ENCODE measurements at regions not wholly inside any gene's neighbourhood (a gene's known extent, or its start where the extent isn't known, plus 50 kb on each side); places are given as distances from the start of the nearest gene placed in this dataset.

DNA sequence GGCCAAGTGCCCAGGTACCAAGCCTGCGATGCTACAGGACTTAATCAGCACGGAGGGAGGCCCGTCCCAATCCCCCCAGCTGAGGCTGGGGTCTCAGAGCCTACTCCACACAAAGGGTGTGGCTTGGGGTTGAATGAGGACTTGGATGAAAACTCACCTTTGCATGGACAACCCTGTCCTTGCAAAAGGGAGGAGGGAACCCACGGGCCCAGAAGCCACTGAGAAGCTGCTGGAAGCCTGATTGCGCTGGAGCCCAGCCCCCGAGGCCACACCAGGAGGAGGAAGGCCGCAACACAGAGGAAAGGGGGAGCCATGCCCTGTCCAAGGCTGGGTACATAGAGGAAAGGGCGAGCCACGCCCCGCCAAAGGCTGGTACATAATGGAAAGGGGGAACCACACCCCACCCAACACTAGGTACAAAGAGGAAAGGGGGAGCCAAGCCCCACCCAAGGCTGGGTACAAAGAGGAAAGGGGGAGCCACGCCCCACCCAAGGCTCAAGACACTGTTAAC, 158.8 kb downstream of the DLL1 start:
- Histone ChIP-seq H3K4me3 (ENCODE audit: low read depth, low read length) (no peak overlapping the region), H2BK12ac (ENCODE audit: low read length) (no peak overlapping the region), H2BK5ac (ENCODE audit: low read depth, low read length, poor library complexity) (no peak overlapping the region), H3K14ac (ENCODE audit: low read length) (no peak overlapping the region), H3K36me3 (ENCODE audit: control insufficient read depth in 1 of 2, insufficient read depth in 2 of 2, low read length in 2 of 2) (no peaks in the 10 kb centered on the region), H3K4me2 (ENCODE audit: low read length) (no peak overlapping the region), H3K27me3 (ENCODE audit: insufficient read depth, low read length) (no peaks in the 10 kb centered on the region), H2BK120ac (ENCODE audit: insufficient read depth, low read length, poor library complexity) (no peak overlapping the region), H3K18ac (ENCODE audit: low read length) (no peak overlapping the region), H3K27ac (ENCODE audit: low read depth, low read length) (no peak overlapping the region), H3K23ac (ENCODE audit: low read length) (no peak overlapping the region), H2AK5ac (ENCODE audit: low read length) (no peak overlapping the region), H3K79me2 (ENCODE audit: control insufficient read depth, insufficient read depth, low read length, poor library complexity) (no peaks in the 10 kb centered on the region), H3K4ac (ENCODE audit: low read depth, low read length) (no peak overlapping the region), H4K8ac (ENCODE audit: low read depth, low read length) (no peak overlapping the region), H3K79me1 (ENCODE audit: low read length) (no peaks in the 10 kb centered on the region), H2AFZ (ENCODE audit: insufficient read depth, low read length, poor library complexity) (no peak overlapping the region), H4K91ac (ENCODE audit: low read depth, low read length) (no peak overlapping the region), H3K9ac (ENCODE audit: low read length) (no peak overlapping the region), H4K12ac (ENCODE audit: low read depth, low read length) (no peak overlapping the region), H3K9me3 (ENCODE audit: insufficient read depth, low read depth, low read length) (peaks cover 17% of the 10 kb centered on the region), H3K4me1 (ENCODE audit: control insufficient read depth in 1 of 2, insufficient read depth in 2 of 2, low read length in 2 of 2) (peaks cover 4 to 13% of the 10 kb centered on the region in 2 experiments)
- DNase-seq: no peak
- WGBS (ENCODE audit: extremely low coverage, insufficient coverage, insufficient read length): no CpG with 5 or more reads among the region's 11 CpGs

DNA sequence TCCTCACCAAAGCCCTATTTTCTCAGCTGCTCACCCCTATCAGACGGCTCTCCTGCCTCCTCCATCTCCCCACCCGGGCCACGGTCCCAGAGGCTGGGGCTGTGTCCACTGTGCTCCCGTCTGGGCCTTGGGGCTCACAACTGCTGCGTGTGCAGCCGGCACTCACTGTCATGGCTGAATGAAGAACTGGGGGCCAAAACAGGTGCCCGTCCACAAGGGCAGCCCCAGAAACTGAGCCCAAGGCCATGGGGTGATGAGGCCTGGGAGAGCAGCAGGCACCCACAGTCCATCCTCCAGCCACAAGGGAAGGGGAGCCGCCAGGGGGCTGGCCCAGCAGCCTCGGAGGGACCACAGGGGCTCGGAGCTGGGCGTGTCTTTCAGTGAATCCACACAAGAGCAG, 159.5 kb downstream of the DLL1 start:
- Histone ChIP-seq H3K27me3 (ENCODE audit: insufficient read depth, low read length) (no peaks in the 10 kb centered on the region), H2BK12ac (ENCODE audit: low read length) (no peak overlapping the region), H3K79me1 (ENCODE audit: low read length) (no peaks in the 10 kb centered on the region), H3K14ac (ENCODE audit: low read length) (no peak overlapping the region), H3K79me2 (ENCODE audit: control insufficient read depth, insufficient read depth, low read length, poor library complexity) (no peaks in the 10 kb centered on the region), H3K23ac (ENCODE audit: low read length) (no peak overlapping the region), H3K18ac (ENCODE audit: low read length) (no peak overlapping the region), H2AFZ (ENCODE audit: insufficient read depth, low read length, poor library complexity) (no peak overlapping the region), H4K91ac (ENCODE audit: low read depth, low read length) (no peak overlapping the region), H4K8ac (ENCODE audit: low read depth, low read length) (no peak overlapping the region), H3K4me1 (ENCODE audit: control insufficient read depth in 1 of 2, insufficient read depth in 2 of 2, low read length in 2 of 2) (peaks cover 4 to 12% of the 10 kb centered on the region in 2 experiments), H3K9ac (ENCODE audit: low read length) (no peak overlapping the region), H3K4me3 (ENCODE audit: low read depth, low read length) (no peak overlapping the region), H3K9me3 (ENCODE audit: insufficient read depth, low read depth, low read length) (peaks cover 10% of the 10 kb centered on the region), H2BK120ac (ENCODE audit: insufficient read depth, low read length, poor library complexity) (no peak overlapping the region), H2AK5ac (ENCODE audit: low read length) (no peak overlapping the region), H3K4ac (ENCODE audit: low read depth, low read length) (no peak overlapping the region), H4K12ac (ENCODE audit: low read depth, low read length) (no peak overlapping the region), H2BK5ac (ENCODE audit: low read depth, low read length, poor library complexity) (no peak overlapping the region), H3K36me3 (ENCODE audit: control insufficient read depth in 1 of 2, insufficient read depth in 2 of 2, low read length in 2 of 2) (no peaks in the 10 kb centered on the region), H3K4me2 (ENCODE audit: low read length) (no peak overlapping the region), H3K27ac (ENCODE audit: low read depth, low read length) (no peak overlapping the region)
- no CpG with 5 or more reads among the region's 11 CpGs for WGBS (ENCODE audit: extremely low coverage, insufficient coverage, insufficient read length)
- DNase-seq: no peak

DNA sequence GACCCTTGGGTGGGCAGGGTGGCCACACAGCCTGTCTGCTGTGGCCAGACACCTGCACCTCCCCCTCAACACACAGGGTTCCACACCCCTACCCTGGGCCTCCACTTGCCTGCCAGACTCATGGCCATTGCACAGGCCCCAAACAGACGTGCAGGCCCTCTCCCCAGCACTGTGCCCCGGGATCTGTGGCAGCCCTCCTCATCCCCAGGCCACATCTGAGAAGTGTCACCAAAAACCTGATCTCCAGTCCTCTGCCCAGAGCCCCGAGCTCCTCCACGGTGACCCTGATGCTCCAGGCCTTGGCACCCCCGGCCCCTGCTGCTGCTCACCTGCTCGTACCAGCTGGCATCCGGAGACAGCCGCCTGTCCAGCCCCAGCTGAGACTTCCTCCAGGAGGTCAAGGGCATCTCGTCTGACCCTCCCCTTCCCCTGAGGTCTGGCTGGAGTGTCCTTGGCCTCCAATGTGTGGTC, 160.1 kb downstream of the DLL1 start:
- H2BK120ac ChIP-seq (ENCODE audit: insufficient read depth, low read length, poor library complexity): no peak overlapping the region
- no peaks in the 10 kb centered on the region for H3K27me3 ChIP-seq (ENCODE audit: insufficient read depth, low read length)
- no peak overlapping the region for H3K14ac ChIP-seq (ENCODE audit: low read length)
- H2BK5ac ChIP-seq (ENCODE audit: low read depth, low read length, poor library complexity): no peak overlapping the region
- DNase-seq: no peak
- H2AFZ ChIP-seq (ENCODE audit: insufficient read depth, low read length, poor library complexity): no peak overlapping the region
- peaks cover 8% of the 10 kb centered on the region for H3K9me3 ChIP-seq (ENCODE audit: insufficient read depth, low read depth, low read length)
- no peaks in the 10 kb centered on the region for H3K36me3 ChIP-seq (ENCODE audit: control insufficient read depth in 1 of 2, insufficient read depth in 2 of 2, low read length in 2 of 2)
- H3K4me1 ChIP-seq (ENCODE audit: control insufficient read depth in 1 of 2, insufficient read depth in 2 of 2, low read length in 2 of 2): peaks cover 2 to 10% of the 10 kb centered on the region in 2 experiments
- H3K4ac ChIP-seq (ENCODE audit: low read depth, low read length): no peak overlapping the region
- no peaks in the 10 kb centered on the region for H3K79me2 ChIP-seq (ENCODE audit: control insufficient read depth, insufficient read depth, low read length, poor library complexity)
- no peak overlapping the region for H3K27ac ChIP-seq (ENCODE audit: low read depth, low read length)
- H2AK5ac ChIP-seq (ENCODE audit: low read length): no peak overlapping the region
- H3K18ac ChIP-seq (ENCODE audit: low read length): no peak overlapping the region
- H3K79me1 ChIP-seq (ENCODE audit: low read length): no peaks in the 10 kb centered on the region
- no peak overlapping the region for H3K4me3 ChIP-seq (ENCODE audit: low read depth, low read length)
- H3K4me2 ChIP-seq (ENCODE audit: low read length): no peak overlapping the region
- no peak overlapping the region for H2BK12ac ChIP-seq (ENCODE audit: low read length)
- H4K91ac ChIP-seq (ENCODE audit: low read depth, low read length): no peak overlapping the region
- H4K8ac ChIP-seq (ENCODE audit: low read depth, low read length): no peak overlapping the region
- no CpG with 5 or more reads among the region's 9 CpGs for WGBS (ENCODE audit: extremely low coverage, insufficient coverage, insufficient read length)
- no peak overlapping the region for H4K12ac ChIP-seq (ENCODE audit: low read depth, low read length)
- H3K23ac ChIP-seq (ENCODE audit: low read length): no peak overlapping the region
- H3K9ac ChIP-seq (ENCODE audit: low read length): no peak overlapping the region

DNA sequence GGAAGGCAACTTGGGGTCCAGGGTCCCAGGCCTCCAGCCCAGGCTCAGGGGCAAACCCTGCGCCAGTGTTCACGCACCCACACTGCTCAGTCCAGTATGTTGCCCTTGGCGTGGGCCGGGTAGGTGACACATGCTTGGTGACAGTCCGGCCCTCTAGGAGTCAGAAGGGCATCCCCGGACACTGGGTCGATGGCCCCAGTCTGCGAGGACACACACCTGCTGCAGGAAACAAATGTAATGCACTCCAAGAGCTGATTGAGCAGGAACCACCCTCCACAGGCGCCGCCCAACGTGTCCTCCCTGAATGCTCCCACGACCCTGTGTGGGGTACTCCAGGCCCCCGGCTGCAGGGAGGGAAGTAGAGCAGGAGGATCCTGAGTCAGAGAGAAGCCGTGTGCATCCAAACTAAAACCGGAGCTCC, 160.7 kb downstream of the DLL1 start:
- peaks cover 4 to 11% of the 10 kb centered on the region in 2 experiments for H3K4me1 ChIP-seq (ENCODE audit: control insufficient read depth in 1 of 2, insufficient read depth in 2 of 2, low read length in 2 of 2)
- H2BK5ac ChIP-seq (ENCODE audit: low read depth, low read length, poor library complexity): no peak overlapping the region
- no peak overlapping the region for H3K4ac ChIP-seq (ENCODE audit: low read depth, low read length)
- H3K36me3 ChIP-seq (ENCODE audit: control insufficient read depth in 1 of 2, insufficient read depth in 2 of 2, low read length in 2 of 2): no peaks in the 10 kb centered on the region
- no CpG with 5 or more reads among the region's 15 CpGs for WGBS (ENCODE audit: extremely low coverage, insufficient coverage, insufficient read length)
- no peak overlapping the region for H4K12ac ChIP-seq (ENCODE audit: low read depth, low read length)
- H4K8ac ChIP-seq (ENCODE audit: low read depth, low read length): no peak overlapping the region
- no peak overlapping the region for H3K14ac ChIP-seq (ENCODE audit: low read length)
- H4K91ac ChIP-seq (ENCODE audit: low read depth, low read length): no peak overlapping the region
- no peak for DNase-seq
- H2BK12ac ChIP-seq (ENCODE audit: low read length): no peak overlapping the region
- no peak overlapping the region for H2BK120ac ChIP-seq (ENCODE audit: insufficient read depth, low read length, poor library complexity)
- no peak overlapping the region for H3K18ac ChIP-seq (ENCODE audit: low read length)
- H2AFZ ChIP-seq (ENCODE audit: insufficient read depth, low read length, poor library complexity): no peak overlapping the region
- no peak overlapping the region for H3K4me3 ChIP-seq (ENCODE audit: low read depth, low read length)
- no peak overlapping the region for H3K27ac ChIP-seq (ENCODE audit: low read depth, low read length)
- no peak overlapping the region for H2AK5ac ChIP-seq (ENCODE audit: low read length)
- no peak overlapping the region for H3K9ac ChIP-seq (ENCODE audit: low read length)
- H3K4me2 ChIP-seq (ENCODE audit: low read length): no peak overlapping the region
- H3K23ac ChIP-seq (ENCODE audit: low read length): no peak overlapping the region
- H3K79me1 ChIP-seq (ENCODE audit: low read length): no peaks in the 10 kb centered on the region
- no peaks in the 10 kb centered on the region for H3K27me3 ChIP-seq (ENCODE audit: insufficient read depth, low read length)
- no peaks in the 10 kb centered on the region for H3K79me2 ChIP-seq (ENCODE audit: control insufficient read depth, insufficient read depth, low read length, poor library complexity)
- H3K9me3 ChIP-seq (ENCODE audit: insufficient read depth, low read depth, low read length): peaks cover 5% of the 10 kb centered on the region

All from trophoblast cell (in vitro differentiated cells and primary cell).